ENCODE measurements at regions not wholly inside any gene's neighbourhood (a gene's known extent, or its start where the extent isn't known, plus 50 kb on each side); places are given as distances from the start of the nearest gene placed in this dataset.

DNA sequence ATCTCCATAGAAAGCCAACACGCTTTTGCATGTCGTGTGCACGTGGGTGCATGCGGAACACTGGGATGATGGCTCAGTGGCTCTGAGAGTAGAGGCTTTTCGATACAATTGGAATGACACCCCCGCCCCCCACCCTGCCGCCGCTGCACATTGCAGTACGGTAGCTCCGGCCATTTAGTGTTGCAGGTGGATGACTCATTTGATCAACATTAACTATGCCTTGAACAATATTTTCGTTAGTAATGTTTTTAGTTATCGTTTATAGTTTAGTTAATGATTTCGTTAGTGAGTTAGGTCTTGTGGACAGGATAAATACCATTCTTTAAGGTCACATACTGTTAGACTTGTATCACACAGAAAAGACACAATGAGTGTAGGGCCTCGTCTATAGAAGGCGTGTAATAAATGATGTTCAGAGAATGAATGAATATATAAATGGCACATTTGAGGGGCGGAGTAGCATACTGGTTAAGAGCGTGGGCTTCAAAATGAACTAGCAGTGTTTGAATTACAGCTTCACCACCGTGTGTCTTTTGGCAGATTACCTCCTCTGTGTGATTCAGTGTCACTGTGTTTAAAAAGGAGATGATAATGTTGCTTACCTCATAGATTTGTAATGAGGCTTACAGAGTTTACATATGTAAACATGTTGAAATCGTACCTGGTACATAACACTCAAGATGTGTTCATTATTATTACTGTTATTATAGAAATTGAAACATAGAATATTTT is 67.2 kb upstream of the TENM3 start:
- no peaks in the 10 kb centered on the region for H3K36me3 Mint-ChIP-seq (ENCODE audit: low read depth)
- no peaks in the 10 kb centered on the region for H3K4me1 Mint-ChIP-seq
- no peak overlapping the region for H3K27ac Mint-ChIP-seq
- no peak for ATAC-seq (replicated peaks)
- H3K27me3 Mint-ChIP-seq: no peaks in the 10 kb centered on the region
- H3K4me3 Mint-ChIP-seq: no peak overlapping the region
- H3K9me3 Mint-ChIP-seq: no peaks in the 10 kb centered on the region

DNA sequence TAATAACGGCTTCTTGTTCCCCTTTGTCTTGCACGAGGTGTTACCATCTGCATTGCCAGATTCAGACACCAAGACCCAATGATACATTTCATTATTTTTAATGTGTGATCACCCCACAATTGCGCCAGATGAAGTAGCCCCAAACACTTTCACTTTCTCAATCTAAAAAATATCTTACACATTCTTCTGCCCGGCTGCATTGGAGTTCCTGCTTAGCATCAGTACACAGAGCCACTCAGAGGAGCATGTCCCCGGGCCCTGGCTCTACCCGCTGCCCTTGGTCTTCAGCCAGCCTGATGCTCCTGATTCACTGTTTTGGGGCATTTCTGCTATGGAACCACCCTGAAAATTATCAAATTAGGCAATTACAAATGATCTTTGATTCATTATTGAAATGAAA is 66.0 kb upstream of the TENM3 start:
- Mint-ChIP-seq H3K27ac (no peak overlapping the region), H3K27me3 (peaks cover 2% of the 10 kb centered on the region), H3K4me3 (no peak overlapping the region), H3K9me3 (no peaks in the 10 kb centered on the region), H3K4me1 (no peaks in the 10 kb centered on the region), H3K36me3 (ENCODE audit: low read depth) (no peaks in the 10 kb centered on the region)
- ATAC-seq (replicated peaks): no peak

DNA sequence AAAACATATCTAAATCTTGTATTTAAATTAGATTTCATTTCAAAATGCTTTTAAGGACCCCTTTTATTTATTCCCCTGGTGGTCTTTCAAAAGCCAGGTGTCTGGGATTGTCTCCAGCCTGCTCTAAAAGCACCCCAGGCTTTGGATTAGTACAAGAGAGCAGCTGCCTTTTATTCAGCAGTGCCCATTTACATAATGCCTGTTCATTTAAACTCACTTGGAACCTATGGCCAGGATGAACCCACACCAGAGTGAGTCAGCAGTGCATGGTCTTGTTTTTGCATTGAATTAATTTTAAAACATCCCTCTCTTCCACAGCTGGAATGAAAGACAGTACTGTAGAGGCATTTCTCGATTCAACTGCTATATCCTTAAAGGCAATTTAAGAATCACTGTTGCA is 64.1 kb upstream of the TENM3 start:
- Mint-ChIP-seq H3K4me3 (no peak overlapping the region), H3K9me3 (no peaks in the 10 kb centered on the region), H3K27ac (no peak overlapping the region), H3K4me1 (no peaks in the 10 kb centered on the region), H3K36me3 (ENCODE audit: low read depth) (no peaks in the 10 kb centered on the region), H3K27me3 (peaks cover 4% of the 10 kb centered on the region)
- ATAC-seq (replicated peaks): no peak

DNA sequence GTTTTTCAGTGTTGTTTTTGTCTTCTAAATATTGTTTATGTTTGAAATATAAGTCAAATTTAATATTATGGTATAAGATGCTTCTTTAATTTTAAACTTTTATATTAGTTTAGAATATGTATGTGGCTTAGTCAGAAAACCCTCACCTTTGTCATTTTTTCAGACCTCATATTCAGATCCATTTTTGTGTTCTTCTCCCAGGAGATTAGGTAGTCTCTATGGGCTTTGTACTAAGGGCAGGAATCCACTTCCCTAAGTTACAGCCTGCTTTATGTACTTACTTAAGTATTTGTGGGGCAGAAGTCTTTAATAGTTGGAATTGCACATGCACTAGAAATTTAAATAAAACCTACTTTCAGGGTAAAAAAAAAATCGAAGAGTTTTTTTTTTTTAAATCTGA is 63.5 kb upstream of the TENM3 start:
- Mint-ChIP-seq H3K4me1 (no peaks in the 10 kb centered on the region), H3K9me3 (no peaks in the 10 kb centered on the region), H3K27me3 (peaks cover 4% of the 10 kb centered on the region), H3K27ac (no peak overlapping the region), H3K36me3 (ENCODE audit: low read depth) (no peaks in the 10 kb centered on the region), H3K4me3 (no peak overlapping the region)
- no peak for ATAC-seq (replicated peaks)

GRCh38 chr4:182185491-182185890 is 57.7 kb upstream of the TENM3 start:
- ATAC-seq (replicated peaks): no peak
- no peak overlapping the region for H3K27ac Mint-ChIP-seq
- H3K9me3 Mint-ChIP-seq: no peaks in the 10 kb centered on the region
- H3K27me3 Mint-ChIP-seq: peaks cover 4% of the 10 kb centered on the region
- H3K36me3 Mint-ChIP-seq (ENCODE audit: low read depth): no peaks in the 10 kb centered on the region
- no peaks in the 10 kb centered on the region for H3K4me1 Mint-ChIP-seq
- H3K4me3 Mint-ChIP-seq: no peak overlapping the region

GRCh38 chr4:182187674-182188073 is 55.5 kb upstream of the TENM3 start:
- H3K4me3 Mint-ChIP-seq: no peak overlapping the region
- H3K27me3 Mint-ChIP-seq: no peaks in the 10 kb centered on the region
- ATAC-seq (replicated peaks): no peak

DNA sequence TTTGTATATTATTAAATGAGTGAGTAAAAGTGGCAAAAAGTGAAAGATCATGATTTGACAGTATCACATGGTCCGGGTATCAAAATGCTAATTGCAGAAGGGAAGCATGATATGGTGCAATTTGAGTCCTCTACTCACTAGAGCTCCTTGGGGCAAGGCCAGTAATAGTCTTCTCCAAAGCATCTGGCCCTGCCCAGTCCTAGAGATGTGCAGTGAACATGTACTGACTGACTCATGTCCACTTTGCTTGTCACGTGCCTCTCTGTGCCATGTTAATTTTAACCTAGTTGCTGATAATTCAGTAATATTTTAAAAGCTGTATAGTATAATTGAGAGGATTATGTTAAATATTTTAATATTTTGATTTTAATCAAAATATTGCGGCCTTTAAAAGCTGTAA is 54.6 kb upstream of the TENM3 start:
- ATAC-seq (replicated peaks): no peak
- Mint-ChIP-seq H3K27me3 (no peaks in the 10 kb centered on the region), H3K4me1 (no peaks in the 10 kb centered on the region), H3K36me3 (ENCODE audit: low read depth) (no peaks in the 10 kb centered on the region), H3K4me3 (no peak overlapping the region), H3K27ac (no peak overlapping the region), H3K9me3 (no peaks in the 10 kb centered on the region)

More at GRCh38 chr4:182187674-182188073, 55.5 kb upstream of the TENM3 start:
- Mint-ChIP-seq H3K27ac (no peak overlapping the region), H3K9me3 (no peaks in the 10 kb centered on the region), H3K36me3 (ENCODE audit: low read depth) (no peaks in the 10 kb centered on the region), H3K4me1 (no peaks in the 10 kb centered on the region)

GRCh38 chr4:182189103-182189878 is 53.9 kb upstream of the TENM3 start:
- Mint-ChIP-seq H3K9me3 (no peaks in the 10 kb centered on the region), H3K27ac (no peak overlapping the region), H3K4me3 (no peak overlapping the region), H3K36me3 (ENCODE audit: low read depth) (no peaks in the 10 kb centered on the region), H3K4me1 (no peaks in the 10 kb centered on the region), H3K27me3 (no peaks in the 10 kb centered on the region)
- ATAC-seq (replicated peaks): no peak

- no peak for ATAC-seq (replicated peaks)
- H3K27ac Mint-ChIP-seq: no peak overlapping the region
- H3K36me3 Mint-ChIP-seq (ENCODE audit: low read depth): no peaks in the 10 kb centered on the region
- H3K4me3 Mint-ChIP-seq: no peak overlapping the region
- H3K9me3 Mint-ChIP-seq: no peaks in the 10 kb centered on the region
- H3K4me1 Mint-ChIP-seq: no peaks in the 10 kb centered on the region
- H3K27me3 Mint-ChIP-seq: no peaks in the 10 kb centered on the region
Measured at GRCh38 chr4:182190306-182190705, 52.9 kb upstream of the TENM3 start.

DNA sequence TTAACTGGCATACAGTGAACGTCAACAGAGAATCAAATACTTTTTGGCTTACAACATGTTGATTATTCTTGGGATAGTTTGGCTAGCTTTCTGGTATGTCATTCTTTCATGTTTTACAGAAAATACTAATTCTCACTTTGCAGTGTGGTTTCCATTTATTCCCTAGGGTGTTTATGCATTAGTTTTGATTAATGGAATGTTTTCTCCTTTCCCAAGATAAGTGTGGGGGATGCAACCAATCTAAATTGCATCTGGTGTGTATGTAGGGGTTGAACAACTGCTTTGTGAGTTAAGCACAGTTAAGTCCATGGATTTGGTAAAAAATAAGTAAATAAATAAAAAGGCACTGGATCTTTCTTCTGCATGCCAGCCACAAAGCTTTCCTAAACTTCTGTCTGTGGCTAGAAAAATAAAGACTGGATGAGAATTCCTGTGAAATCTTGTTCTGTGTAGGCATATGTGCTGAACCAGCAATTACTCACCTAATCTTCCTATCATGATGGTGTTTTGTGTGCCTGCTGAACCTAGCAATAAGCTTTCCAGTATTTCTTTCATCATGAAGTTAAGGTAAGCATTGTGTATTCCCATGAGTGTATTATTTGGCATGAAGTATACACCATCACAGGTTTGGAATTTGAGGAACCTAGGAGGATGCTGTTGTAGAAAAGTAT is 50.6 kb upstream of the TENM3 start:
- Mint-ChIP-seq H3K27ac (no peak overlapping the region), H3K4me1 (no peaks in the 10 kb centered on the region), H3K27me3 (no peaks in the 10 kb centered on the region), H3K9me3 (no peaks in the 10 kb centered on the region), H3K4me3 (no peak overlapping the region), H3K36me3 (ENCODE audit: low read depth) (no peaks in the 10 kb centered on the region)
- no peak for ATAC-seq (replicated peaks)

DNA sequence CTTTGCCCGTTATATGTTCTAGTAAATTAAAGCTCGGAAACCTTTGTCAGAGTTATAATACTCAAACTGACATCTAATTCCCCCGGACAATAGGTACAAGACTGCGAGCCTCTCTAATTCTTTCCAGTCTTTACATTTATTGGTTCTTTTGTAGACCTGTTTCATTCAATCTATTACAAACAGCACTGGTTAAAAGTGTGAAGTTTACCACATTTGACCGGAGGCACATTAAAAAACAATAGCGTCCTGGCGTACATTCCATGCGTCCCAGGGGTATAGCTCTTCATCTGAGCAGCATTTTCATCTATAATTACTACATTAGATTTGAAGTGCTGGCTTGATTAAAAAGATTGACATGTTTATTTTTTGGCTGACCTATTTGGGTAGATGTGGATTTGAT is 49.9 kb upstream of the TENM3 start:
- no peaks in the 10 kb centered on the region for H3K9me3 Mint-ChIP-seq
- no peak for ATAC-seq (replicated peaks)
- H3K36me3 Mint-ChIP-seq (ENCODE audit: low read depth): no peaks in the 10 kb centered on the region
- no peaks in the 10 kb centered on the region for H3K27me3 Mint-ChIP-seq
- H3K27ac Mint-ChIP-seq: no peak overlapping the region
- H3K4me3 Mint-ChIP-seq: no peak overlapping the region
- no peaks in the 10 kb centered on the region for H3K4me1 Mint-ChIP-seq
